SK-N-SH (cell line): ENCODE measurements at regions not wholly inside any gene's neighbourhood (a gene's known extent, or its start where the extent isn't known, plus 50 kb on each side); places are given as distances from the start of the nearest gene placed in this dataset.
"Not testable (repeated sequence)": the region's sequence is repeated elsewhere in the genome, so short reads cannot be mapped to it uniquely, and the experiment has no call there.

Experiments used
- EZH2phosphoT487 ChIP-seq: fragments of 200-600 bp; sonication (generic); IDR thresholded peaks from 2 replicates; pipeline ENCODE4 v1.6.1; 2017; ENCODE audit warnings: low read depth, mixed run types, mild to moderate bottlenecking, antibody characterized with exemption, moderate library complexity, borderline replicate concordance
- FOXM1 ChIP-seq: IDR thresholded peaks from 2 replicates; pipeline ENCODE4 v1.4.0; 2012; ENCODE audit warnings: low read depth, mild to moderate bottlenecking
- GABPA ChIP-seq: IDR thresholded peaks from 2 replicates; pipeline ENCODE4 v1.4.0; 2012; ENCODE audit warnings: low read depth, mild to moderate bottlenecking
- POLR2AphosphoS5 ChIP-seq: IDR thresholded peaks from 2 replicates; pipeline ENCODE4 v1.6.1; 2012; ENCODE audit warnings: low read depth, low read length
- RCOR1 ChIP-seq: fragments of 150-350 bp; IDR thresholded peaks from 2 replicates; pipeline ENCODE4 v1.6.1; 2017; ENCODE audit warnings: antibody characterized with exemption, low read length
- REST ChIP-seq: IDR thresholded peaks from 2 replicates; pipeline ENCODE4 v1.6.1; 2012; ENCODE audit warnings: mild to moderate bottlenecking, low read depth, low read length, moderate library complexity
- RXRA ChIP-seq: IDR thresholded peaks from 2 replicates; pipeline ENCODE4 v1.4.0; 2012; ENCODE audit warnings: low read depth, mild to moderate bottlenecking, borderline replicate concordance
- SMC3 ChIP-seq: IDR thresholded peaks from 2 replicates; pipeline ENCODE4 v1.6.1; 2012; ENCODE audit warnings: low read depth, low read length, improper control_type of control experiment
- TCF12 ChIP-seq: IDR thresholded peaks from 2 replicates; pipeline ENCODE4 v1.4.0; 2012
- YY1 ChIP-seq: IDR thresholded peaks from 2 replicates; pipeline ENCODE4 v1.4.0; 2012; ENCODE audit warnings: low read depth, mild to moderate bottlenecking
- TF ChIP-seq, protein P1 (sequence below): fragments of 200-600 bp; sonication (generic); IDR thresholded peaks from 2 replicates; pipeline ENCODE4 v1.6.1; 2017; ENCODE audit warnings: antibody characterized with exemption, mild to moderate bottlenecking, moderate library complexity
- TF ChIP-seq, protein P2 (sequence below): IDR thresholded peaks from 2 replicates; pipeline ENCODE4 v1.4.0; 2012; ENCODE audit warnings: low read depth
- TF ChIP-seq, protein P3 (sequence below): fragments of 150-350 bp; IDR thresholded peaks from 2 replicates; pipeline ENCODE4 v1.6.1; 2017; ENCODE audit warnings: antibody characterized with exemption, low read length, low read depth, borderline replicate concordance

DNA sequence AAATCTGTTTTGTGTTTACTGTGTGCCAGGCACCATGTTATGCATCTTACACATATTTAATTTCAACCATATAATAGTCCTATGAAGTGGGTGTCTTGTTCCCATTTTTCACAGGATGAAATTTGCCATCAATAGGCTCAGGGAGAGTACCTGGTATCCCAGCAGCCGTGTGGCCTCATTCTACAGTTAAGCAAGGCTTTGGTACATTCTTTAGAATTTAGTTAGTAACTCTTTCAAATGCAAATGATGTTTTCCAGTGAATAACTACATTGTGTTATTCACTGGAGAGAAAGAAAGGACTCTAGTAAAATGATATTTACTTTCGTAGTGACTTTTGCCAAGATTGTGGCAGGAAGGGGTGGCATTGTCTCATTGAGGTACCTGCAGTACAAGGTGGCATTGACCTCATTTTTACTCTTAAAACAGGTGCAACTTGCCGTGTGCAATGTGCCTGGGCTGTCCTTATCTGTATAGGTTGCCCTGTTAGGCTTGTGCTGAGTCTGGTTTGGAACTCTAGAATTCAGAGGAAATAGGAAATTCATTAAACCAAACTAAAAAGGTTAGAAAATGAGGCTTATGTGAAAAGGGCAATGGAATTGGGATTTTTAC is 117.4 kb upstream of the NBPF8 start:
- not testable (repeated sequence) for TF ChIP-seq YY1, RXRA, SMC3, POLR2AphosphoS5, FOXM1, REST, RCOR1, EZH2phosphoT487, TCF12, GABPA
- TF ChIP-seq, protein P1, sequence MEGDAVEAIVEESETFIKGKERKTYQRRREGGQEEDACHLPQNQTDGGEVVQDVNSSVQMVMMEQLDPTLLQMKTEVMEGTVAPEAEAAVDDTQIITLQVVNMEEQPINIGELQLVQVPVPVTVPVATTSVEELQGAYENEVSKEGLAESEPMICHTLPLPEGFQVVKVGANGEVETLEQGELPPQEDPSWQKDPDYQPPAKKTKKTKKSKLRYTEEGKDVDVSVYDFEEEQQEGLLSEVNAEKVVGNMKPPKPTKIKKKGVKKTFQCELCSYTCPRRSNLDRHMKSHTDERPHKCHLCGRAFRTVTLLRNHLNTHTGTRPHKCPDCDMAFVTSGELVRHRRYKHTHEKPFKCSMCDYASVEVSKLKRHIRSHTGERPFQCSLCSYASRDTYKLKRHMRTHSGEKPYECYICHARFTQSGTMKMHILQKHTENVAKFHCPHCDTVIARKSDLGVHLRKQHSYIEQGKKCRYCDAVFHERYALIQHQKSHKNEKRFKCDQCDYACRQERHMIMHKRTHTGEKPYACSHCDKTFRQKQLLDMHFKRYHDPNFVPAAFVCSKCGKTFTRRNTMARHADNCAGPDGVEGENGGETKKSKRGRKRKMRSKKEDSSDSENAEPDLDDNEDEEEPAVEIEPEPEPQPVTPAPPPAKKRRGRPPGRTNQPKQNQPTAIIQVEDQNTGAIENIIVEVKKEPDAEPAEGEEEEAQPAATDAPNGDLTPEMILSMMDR: not testable (repeated sequence)
- TF ChIP-seq, protein P2, sequence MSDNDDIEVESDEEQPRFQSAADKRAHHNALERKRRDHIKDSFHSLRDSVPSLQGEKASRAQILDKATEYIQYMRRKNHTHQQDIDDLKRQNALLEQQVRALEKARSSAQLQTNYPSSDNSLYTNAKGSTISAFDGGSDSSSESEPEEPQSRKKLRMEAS: not testable (repeated sequence)
- TF ChIP-seq, protein P3, sequence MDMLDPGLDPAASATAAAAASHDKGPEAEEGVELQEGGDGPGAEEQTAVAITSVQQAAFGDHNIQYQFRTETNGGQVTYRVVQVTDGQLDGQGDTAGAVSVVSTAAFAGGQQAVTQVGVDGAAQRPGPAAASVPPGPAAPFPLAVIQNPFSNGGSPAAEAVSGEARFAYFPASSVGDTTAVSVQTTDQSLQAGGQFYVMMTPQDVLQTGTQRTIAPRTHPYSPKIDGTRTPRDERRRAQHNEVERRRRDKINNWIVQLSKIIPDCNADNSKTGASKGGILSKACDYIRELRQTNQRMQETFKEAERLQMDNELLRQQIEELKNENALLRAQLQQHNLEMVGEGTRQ: not testable (repeated sequence)
